HEK293T (cell line): ENCODE measurements at regions not wholly inside any gene's neighbourhood (a gene's known extent, or its start where the extent isn't known, plus 50 kb on each side); places are given as distances from the start of the nearest gene placed in this dataset.

Experiments used
- ARNT ChIP-seq: fragments of 450-650 bp; IDR thresholded peaks from 2 replicates; pipeline ENCODE4 v1.6.1; 2017; ENCODE audit warnings: mild to moderate bottlenecking
- ELF4 ChIP-seq: fragments of 450-650 bp; IDR thresholded peaks from 2 replicates; pipeline ENCODE4 v1.6.1; 2017; ENCODE audit warnings: antibody characterized with exemption
- FOXA1 ChIP-seq: fragments of 450-650 bp; IDR thresholded peaks from 2 replicates; pipeline ENCODE4 v1.6.1; 2016; ENCODE audit warnings: mild to moderate bottlenecking
- FOXK2 ChIP-seq: fragments of 450-650 bp; IDR thresholded peaks from 2 replicates; pipeline ENCODE4 v1.6.1; 2016; ENCODE audit warnings: mild to moderate bottlenecking
- SP1 ChIP-seq: fragments of 450-650 bp; IDR thresholded peaks from 2 replicates; pipeline ENCODE4 v1.6.1; 2017
- SUZ12 ChIP-seq: fragments of 450-650 bp; IDR thresholded peaks from 2 replicates; pipeline ENCODE4 v1.6.1; 2016; ENCODE audit warnings: mild to moderate bottlenecking

DNA sequence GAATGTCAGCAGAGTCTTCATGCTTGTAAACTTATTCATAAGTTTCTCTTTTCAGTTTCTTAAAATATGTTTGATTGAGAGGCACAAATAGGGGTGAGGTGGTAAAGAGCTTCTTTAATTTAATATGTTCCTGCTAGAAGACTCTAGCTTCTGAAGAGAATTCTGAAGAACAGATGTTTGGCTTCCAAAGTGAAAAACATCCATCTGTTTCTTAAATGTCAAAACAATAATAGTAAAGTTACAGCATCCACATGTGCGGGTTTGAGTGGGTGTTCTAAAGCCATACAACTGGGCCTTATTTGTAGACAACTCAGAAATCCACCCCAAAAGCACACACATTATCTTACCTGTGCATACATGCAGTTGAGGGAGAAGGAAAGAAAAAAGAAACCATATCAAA, 144.0 kb upstream of the ADGRL4 start:
- no peak for TF ChIP-seq FOXK2
- no peak for TF ChIP-seq SUZ12
- no peak for TF ChIP-seq SP1
- TF ChIP-seq ARNT: no peak
- TF ChIP-seq ELF4: no peak
- TF ChIP-seq FOXA1: no peak
